Esophagus muscularis mucosa (tissue), 4 donors: ENCODE measurements at regions not wholly inside any gene's neighbourhood (a gene's known extent, or its start where the extent isn't known, plus 50 kb on each side); places are given as distances from the start of the nearest gene placed in this dataset.

Source experiments
- DNase-seq: peaks from one replicate; pipeline ENCODE4 v3.0.0-alpha.2; 2017; ENCODE audit errors: extremely low spot score
- H3K27ac ChIP-seq, 4 donors: fragments of 200-600 bp; sonication (generic); replicated peaks in 1 of 4; 1 replicate in 3 of 4; 2 replicates in 1 of 4; pipeline ENCODE4 v1.5.1; 2016 to 2019; ENCODE audit warnings: mild to moderate bottlenecking in 1 of 4
- H3K27me3 ChIP-seq, 4 donors: fragments of 200-600 bp; sonication (generic); one replicate each; pipeline versions ENCODE4 v1.5.1 to v1.6.0; 2016 to 2019
- H3K36me3 ChIP-seq, 4 donors: fragments of 200-600 bp; sonication (generic); one replicate each; pipeline ENCODE4 v1.5.1; 2016 to 2019
- H3K4me1 ChIP-seq, 4 donors: fragments of 200-600 bp; sonication (generic); one replicate each; pipeline ENCODE4 v1.5.1; 2016 to 2019
- H3K4me3 ChIP-seq, 4 donors: fragments of 200-600 bp; sonication (generic); 1 replicate in 2 of 4; 2 replicates in 2 of 4; pipeline ENCODE4 v1.5.1; 2016 to 2019; ENCODE audit warnings: mild to moderate bottlenecking in 4 of 4, moderate library complexity in 1 of 4
- H3K9me3 ChIP-seq, 4 donors: fragments of 200-600 bp; sonication (generic); 1 replicate in 3 of 4; 2 replicates in 1 of 4; pipeline ENCODE4 v1.5.1; 2016 to 2019
- CTCF ChIP-seq, 3 experiments: fragments of 200-600 bp in 2 of 3; fragments of 450-650 bp in 1 of 3; sonication (generic) in 2 of 3; IDR thresholded peaks; one replicate each; pipeline ENCODE4 v1.5.1; 2017 to 2019; ENCODE audit warnings: antibody characterized with exemption in 3 of 3, mild to moderate bottlenecking in 2 of 3, moderate library complexity in 1 of 3
- EP300 ChIP-seq: sonication (generic); formaldehyde crosslinking; IDR thresholded peaks from one replicate; pipeline ENCODE4 v1.6.1; 2017; ENCODE audit warnings: antibody characterized with exemption
- POLR2A ChIP-seq: fragments of 450-650 bp; IDR thresholded peaks from one replicate; pipeline ENCODE4 v1.6.1; 2017; ENCODE audit warnings: antibody characterized with exemption, moderate library complexity, mild to moderate bottlenecking, low read depth
- POLR2AphosphoS5 ChIP-seq, 2 donors: sonication (generic); formaldehyde crosslinking; IDR thresholded peaks; one replicate each; pipeline ENCODE4 v1.6.1; 2017; ENCODE audit warnings: antibody characterized with exemption in 2 of 2
- WGBS: methylation state at CpG from one replicate; pipeline ENCODE4 v1.1.5; 2018; 5-methylcytosine and 5-hydroxymethylcytosine counted together
- intact Hi-C: fragments of 100-400 bp; cut with DNase I; formaldehyde crosslinking; loops from one replicate; pipeline ENCODE4 v1.15.1; 2023

GRCh38 chr1:53394306-53394705 lies 64.9 kb upstream of the DMRTB1 start:
- no peak for DNase-seq
- no peak for TF ChIP-seq CTCF (IDR thresholded peaks at IDR 0.05)
- H3K27ac ChIP-seq: no peak overlapping the region
- no peaks in the 10 kb centered on the region for H3K4me1 ChIP-seq
- H3K9me3 ChIP-seq: no peaks in the 10 kb centered on the region
- H3K27me3 ChIP-seq: peaks cover 0 to 27% (median 0%) of the 10 kb centered on the region in 4 donors
- intact Hi-C loops: no loop called here
- no peaks in the 10 kb centered on the region for H3K36me3 ChIP-seq
- H3K4me3 ChIP-seq: no peak overlapping the region
- 94% methylated on average over 6 of the region's 6 CpGs for WGBS

- TF ChIP-seq EP300 (no peak), POLR2AphosphoS5 (IDR thresholded peaks at IDR 0.05) (no peak), CTCF (IDR thresholded peaks at IDR 0.05) (no peak), POLR2A (no peak)
Observed at GRCh38 chr1:53395671-53396215, 63.5 kb upstream of the DMRTB1 start.

GRCh38 chr1:53396573-53397268 lies 62.5 kb upstream of the DMRTB1 start:
- no peaks in the 10 kb centered on the region for H3K9me3 ChIP-seq
- TF ChIP-seq EP300 (no peak), CTCF (IDR thresholded peaks at IDR 0.05) (no peak), POLR2A (no peak), POLR2AphosphoS5 (IDR thresholded peaks at IDR 0.05) (no peak)
- no peak overlapping the region for H3K4me3 ChIP-seq
- no peaks in the 10 kb centered on the region for H3K4me1 ChIP-seq
- no peak overlapping the region for H3K27ac ChIP-seq
- H3K36me3 ChIP-seq: no peaks in the 10 kb centered on the region
- intact Hi-C loops: no loop called here
- 64% methylated on average over 7 of the region's 8 CpGs for WGBS
- H3K27me3 ChIP-seq: peaks cover 0 to 25% (median 0%) of the 10 kb centered on the region in 4 donors
- DNase-seq: no peak

More at GRCh38 chr1:53395671-53396215, 63.5 kb upstream of the DMRTB1 start:
- H3K27me3 ChIP-seq: peaks cover 0 to 22% (median 0%) of the 10 kb centered on the region in 4 donors
- no peaks in the 10 kb centered on the region for H3K4me1 ChIP-seq
- 77% methylated on average over 9 of the region's 10 CpGs for WGBS
- no peaks in the 10 kb centered on the region for H3K36me3 ChIP-seq
- no peak for DNase-seq
- no peak overlapping the region for H3K4me3 ChIP-seq
- H3K9me3 ChIP-seq: no peaks in the 10 kb centered on the region
- intact Hi-C loops: no loop called here
- no peak overlapping the region for H3K27ac ChIP-seq

GRCh38 chr1:53398091-53398490 lies 61.1 kb upstream of the DMRTB1 start:
- Histone ChIP-seq H3K4me3 (no peak overlapping the region), H3K27ac (no peak overlapping the region), H3K9me3 (no peaks in the 10 kb centered on the region), H3K27me3 (peaks cover 0 to 38% (median 0%) of the 10 kb centered on the region in 4 donors), H3K36me3 (no peaks in the 10 kb centered on the region), H3K4me1 (no peaks in the 10 kb centered on the region)
- TF ChIP-seq EP300 (no peak), POLR2A (no peak), POLR2AphosphoS5 (IDR thresholded peaks at IDR 0.05) (no peak), CTCF (IDR thresholded peaks at IDR 0.05) (no peak)
- intact Hi-C loops: no loop called here
- 72% methylated on average over 4 of the region's 4 CpGs for WGBS
- no peak for DNase-seq
